HEK293T (cell line): ENCODE measurements at regions not wholly inside any gene's neighbourhood (a gene's known extent, or its start where the extent isn't known, plus 50 kb on each side); places are given as distances from the start of the nearest gene placed in this dataset.
"Not testable (repeated sequence)": the region's sequence is repeated elsewhere in the genome, so short reads cannot be mapped to it uniquely, and the experiment has no call there.

Source experiments
- CTCF ChIA-PET: fragments of 350-600 bp; formaldehyde crosslinking; extraction: SDS; loops from one replicate; lab custom pipeline; 2021; ENCODE audit warnings: antibody characterized with exemption, inconsistent platforms; lab: Yijun Ruan, JAX
- POLR2A ChIA-PET: fragments of 350-600 bp; formaldehyde crosslinking; extraction: SDS; loops from one replicate; lab custom pipeline; 2020; ENCODE audit warnings: antibody characterized with exemption, inconsistent platforms; lab: Yijun Ruan, JAX
- DNase-seq: peaks from one replicate; pipeline ENCODE4 v3.0.0; 2012; ENCODE audit warnings: mixed read lengths; ENCODE audit errors: extremely low spot score
- ARNT ChIP-seq: fragments of 450-650 bp; IDR thresholded peaks from 2 replicates; pipeline ENCODE4 v1.6.1; 2017; ENCODE audit warnings: mild to moderate bottlenecking
- BHLHE40 ChIP-seq: fragments of 450-650 bp; IDR thresholded peaks from 2 replicates; pipeline ENCODE4 v1.6.1; 2016; ENCODE audit warnings: mild to moderate bottlenecking, moderate library complexity, borderline replicate concordance
- CTBP1 ChIP-seq: fragments of 450-650 bp; IDR thresholded peaks from 2 replicates; pipeline ENCODE4 v1.6.1; 2016; ENCODE audit warnings: borderline replicate concordance
- ELF4 ChIP-seq: fragments of 450-650 bp; IDR thresholded peaks from 2 replicates; pipeline ENCODE4 v1.6.1; 2017; ENCODE audit warnings: antibody characterized with exemption
- FOXA1 ChIP-seq: fragments of 450-650 bp; IDR thresholded peaks from 2 replicates; pipeline ENCODE4 v1.6.1; 2016; ENCODE audit warnings: mild to moderate bottlenecking
- FOXK2 ChIP-seq: fragments of 450-650 bp; IDR thresholded peaks from 2 replicates; pipeline ENCODE4 v1.6.1; 2016; ENCODE audit warnings: mild to moderate bottlenecking
- FOXM1 ChIP-seq: fragments of 450-650 bp; IDR thresholded peaks from 2 replicates; pipeline ENCODE4 v1.6.1; 2017; ENCODE audit warnings: mild to moderate bottlenecking, borderline replicate concordance
- HDGF ChIP-seq: fragments of 450-650 bp; IDR thresholded peaks from 2 replicates; pipeline ENCODE4 v1.6.1; 2017; ENCODE audit warnings: antibody characterized with exemption, borderline replicate concordance
- L3MBTL2 ChIP-seq: fragments of 450-650 bp; conservative IDR thresholded peaks from 2 replicates; pipeline ENCODE4 v1.6.1; 2016; ENCODE audit warnings: mild to moderate bottlenecking
- LEF1 ChIP-seq: fragments of 450-650 bp; IDR thresholded peaks from 2 replicates; pipeline ENCODE4 v1.6.1; 2017; ENCODE audit warnings: mild to moderate bottlenecking, borderline replicate concordance
- NFRKB ChIP-seq: fragments of 450-650 bp; IDR thresholded peaks from 2 replicates; pipeline ENCODE4 v1.6.1; 2016; ENCODE audit warnings: mild to moderate bottlenecking, moderate library complexity
- SP1 ChIP-seq: fragments of 450-650 bp; IDR thresholded peaks from 2 replicates; pipeline ENCODE4 v1.6.1; 2017
- SUZ12 ChIP-seq: fragments of 450-650 bp; IDR thresholded peaks from 2 replicates; pipeline ENCODE4 v1.6.1; 2016; ENCODE audit warnings: mild to moderate bottlenecking
- TARDBP ChIP-seq: fragments of 450-650 bp; IDR thresholded peaks from 2 replicates; pipeline ENCODE4 v1.6.1; 2016
- ZNF384 ChIP-seq: fragments of 450-650 bp; IDR thresholded peaks from 2 replicates; pipeline ENCODE4 v1.6.1; 2016
- TF ChIP-seq, protein P1 (sequence below): fragments of 450-650 bp; IDR thresholded peaks from 2 replicates; pipeline ENCODE4 v1.6.1; 2016

DNA sequence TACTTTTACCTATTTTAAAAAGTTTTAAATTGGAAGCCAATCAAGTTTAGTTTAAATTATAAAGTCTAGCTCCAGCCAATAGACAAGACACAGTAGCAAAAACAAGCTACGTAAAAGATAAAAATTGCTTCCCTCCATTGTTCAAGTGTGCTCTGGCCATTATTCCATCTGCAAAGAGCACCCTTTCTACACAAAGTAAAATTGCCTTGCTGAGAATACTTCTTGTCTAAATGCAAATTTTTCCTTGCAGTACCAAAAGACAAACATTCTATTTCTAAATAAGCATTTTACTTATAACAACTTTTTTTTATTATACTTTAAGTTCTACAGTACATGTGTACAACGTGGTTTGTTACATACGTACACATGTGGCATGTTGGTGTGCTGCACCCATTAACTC is 75.9 kb upstream of the ZNF746 start:
- TF ChIP-seq, protein P1, sequence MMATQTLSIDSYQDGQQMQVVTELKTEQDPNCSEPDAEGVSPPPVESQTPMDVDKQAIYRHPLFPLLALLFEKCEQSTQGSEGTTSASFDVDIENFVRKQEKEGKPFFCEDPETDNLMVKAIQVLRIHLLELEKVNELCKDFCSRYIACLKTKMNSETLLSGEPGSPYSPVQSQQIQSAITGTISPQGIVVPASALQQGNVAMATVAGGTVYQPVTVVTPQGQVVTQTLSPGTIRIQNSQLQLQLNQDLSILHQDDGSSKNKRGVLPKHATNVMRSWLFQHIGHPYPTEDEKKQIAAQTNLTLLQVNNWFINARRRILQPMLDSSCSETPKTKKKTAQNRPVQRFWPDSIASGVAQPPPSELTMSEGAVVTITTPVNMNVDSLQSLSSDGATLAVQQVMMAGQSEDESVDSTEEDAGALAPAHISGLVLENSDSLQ, result no peak
- no peak for TF ChIP-seq NFRKB
- TF ChIP-seq LEF1, result no peak
- no peak for TF ChIP-seq L3MBTL2
- no peak for TF ChIP-seq FOXK2
- no peak for TF ChIP-seq CTBP1
- TF ChIP-seq SP1, result no peak
- no peak for TF ChIP-seq ELF4
- TF ChIP-seq FOXA1, result no peak
- TF ChIP-seq BHLHE40, result no peak
- no peak for TF ChIP-seq TARDBP
- TF ChIP-seq ARNT, result no peak
- TF ChIP-seq ZNF384, result no peak
- no peak for TF ChIP-seq FOXM1
- TF ChIP-seq SUZ12, result no peak
- no peak for TF ChIP-seq HDGF
- no peak for DNase-seq
- ChIA-PET POLR2A (no interaction called here), CTCF (no interaction called here)

DNA sequence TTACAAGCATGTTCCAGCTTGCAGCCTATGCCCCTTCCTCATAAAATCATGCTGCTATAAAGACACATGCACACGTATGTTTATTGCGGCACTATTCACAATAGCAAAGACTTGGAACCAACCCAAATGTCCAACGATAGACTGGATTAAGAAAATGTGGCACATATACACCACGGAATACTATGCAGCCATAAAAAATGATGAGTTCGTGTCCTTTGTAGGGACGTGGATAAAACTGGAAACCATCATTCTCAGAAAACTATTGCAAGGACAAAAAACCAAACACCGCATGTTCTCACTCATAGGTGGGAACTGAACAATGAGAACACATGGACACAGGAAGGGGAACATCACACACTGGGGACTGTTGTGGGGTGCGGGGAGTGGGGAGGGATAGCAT is 75.3 kb upstream of the ZNF746 start:
- POLR2A ChIA-PET, DNase-seq, CTCF ChIA-PET: not testable (repeated sequence)

DNA sequence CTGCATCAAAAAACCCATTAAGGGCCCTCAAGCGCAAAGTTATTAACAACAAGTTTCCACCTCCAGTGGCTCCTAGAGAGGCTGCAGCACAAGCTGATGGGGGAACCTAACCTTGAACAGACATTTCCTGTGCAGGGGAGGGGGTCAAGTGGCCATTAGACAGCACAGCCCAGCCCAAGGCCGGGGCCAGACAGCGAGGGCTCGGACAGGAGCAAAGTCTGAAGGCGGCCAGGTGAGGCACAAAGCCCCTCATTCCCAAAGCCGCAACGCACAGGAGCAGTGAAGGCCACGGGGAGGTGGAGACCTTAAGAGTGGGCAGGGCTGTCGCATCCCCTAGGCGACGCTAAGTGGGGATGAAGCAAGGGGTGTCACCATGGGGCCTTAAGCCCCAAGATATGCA is 73.2 kb upstream of the ZNF746 start:
- POLR2A ChIA-PET, result no interaction called here
- TF ChIP-seq SUZ12 (no peak), FOXM1 (no peak), ARNT (no peak), ZNF384 (no peak), ELF4 (no peak), SP1 (no peak), BHLHE40 (no peak), FOXA1 (no peak), LEF1 (no peak), TARDBP (no peak), L3MBTL2 (no peak), NFRKB (no peak), FOXK2 (no peak), HDGF (no peak)
- TF ChIP-seq, protein P1, result no peak
- CTCF ChIA-PET, result no interaction called here
- no peak for DNase-seq

DNA sequence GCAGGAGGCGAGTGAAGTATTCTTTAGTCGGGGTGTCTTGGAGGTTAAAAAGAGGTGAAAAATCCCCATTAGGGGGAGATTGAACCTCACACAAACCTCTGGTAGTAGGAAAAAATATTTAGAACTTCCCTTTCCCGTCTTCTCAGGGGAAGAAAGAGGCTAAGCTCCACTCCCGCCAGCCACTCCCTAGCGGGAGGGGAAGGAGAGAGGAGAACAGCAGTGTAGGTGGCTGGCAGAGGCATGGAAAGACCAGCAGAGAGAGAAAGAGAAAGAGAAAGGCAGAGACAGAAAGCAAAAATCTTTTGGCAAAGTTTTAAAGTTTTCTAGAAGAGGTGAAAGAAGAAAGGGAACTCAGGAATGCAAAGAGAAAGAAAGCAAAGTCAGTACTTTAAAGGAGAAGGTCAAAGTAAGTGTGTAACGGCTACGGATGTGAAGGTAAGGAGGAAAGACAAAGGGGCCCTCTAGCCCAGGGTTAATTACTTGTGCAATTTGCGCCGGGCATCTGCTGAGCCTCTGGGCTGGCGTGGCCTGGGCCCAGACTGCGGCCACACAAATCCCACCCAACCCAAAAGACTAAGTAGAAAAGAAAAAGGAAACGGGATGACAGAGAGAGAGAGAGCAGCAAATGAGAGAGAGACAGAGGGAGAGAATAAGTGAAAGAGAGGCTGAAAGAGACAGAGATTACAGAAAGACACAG is 72.3 kb upstream of the ZNF746 start:
- ChIA-PET POLR2A (no interaction called here), CTCF (no interaction called here)
- DNase-seq, result no peak
- no peak for TF ChIP-seq NFRKB
- TF ChIP-seq ELF4, result no peak
- TF ChIP-seq ZNF384, result no peak
- TF ChIP-seq TARDBP, result no peak
- TF ChIP-seq FOXM1, result no peak
- TF ChIP-seq SP1, result no peak
- TF ChIP-seq FOXK2, result no peak
- TF ChIP-seq ARNT, result no peak

DNA sequence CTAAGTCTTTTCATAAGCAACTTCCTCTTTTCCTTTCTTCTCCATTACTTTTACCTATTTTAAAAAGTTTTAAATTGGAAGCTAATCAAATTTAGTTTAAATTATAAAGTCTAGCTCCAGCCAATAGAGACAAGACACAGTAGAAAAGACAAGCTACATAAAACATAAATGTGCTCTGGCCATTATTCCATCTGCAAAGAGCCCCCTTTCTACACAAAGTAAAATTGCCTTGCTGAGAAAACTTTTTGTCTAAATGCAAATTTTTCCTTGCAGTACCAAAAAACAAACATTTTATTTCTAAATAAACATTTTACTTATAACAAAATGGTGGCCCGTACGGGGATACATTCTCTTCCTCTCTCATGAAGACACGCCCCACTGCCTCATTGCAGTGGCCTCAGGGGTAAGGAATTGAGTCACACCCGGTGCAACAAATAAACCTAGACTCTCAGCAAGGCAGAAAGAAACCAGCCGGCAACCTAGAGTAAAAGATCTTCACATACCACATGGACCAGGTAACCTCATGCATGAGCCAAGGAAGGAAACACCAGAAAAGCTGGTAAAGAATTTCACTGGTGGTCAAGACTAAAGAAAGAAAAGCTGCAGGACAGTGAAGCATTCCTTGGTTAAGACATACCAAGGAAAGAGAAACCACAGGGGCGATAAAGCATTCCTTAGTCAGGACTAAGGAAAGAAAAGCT is 71.6 kb upstream of the ZNF746 start:
- ChIA-PET POLR2A (no interaction called here), CTCF (no interaction called here)
- TF ChIP-seq SP1, result no peak
- TF ChIP-seq ELF4, result no peak
- TF ChIP-seq LEF1, result no peak
- TF ChIP-seq L3MBTL2, result no peak
- TF ChIP-seq ZNF384, result no peak
- TF ChIP-seq HDGF, result no peak
- TF ChIP-seq, protein P1, result no peak
- TF ChIP-seq FOXM1, result no peak
- TF ChIP-seq CTBP1, result no peak
- no peak for TF ChIP-seq FOXA1
- no peak for TF ChIP-seq TARDBP
- TF ChIP-seq ARNT, result no peak
- no peak for DNase-seq

DNA sequence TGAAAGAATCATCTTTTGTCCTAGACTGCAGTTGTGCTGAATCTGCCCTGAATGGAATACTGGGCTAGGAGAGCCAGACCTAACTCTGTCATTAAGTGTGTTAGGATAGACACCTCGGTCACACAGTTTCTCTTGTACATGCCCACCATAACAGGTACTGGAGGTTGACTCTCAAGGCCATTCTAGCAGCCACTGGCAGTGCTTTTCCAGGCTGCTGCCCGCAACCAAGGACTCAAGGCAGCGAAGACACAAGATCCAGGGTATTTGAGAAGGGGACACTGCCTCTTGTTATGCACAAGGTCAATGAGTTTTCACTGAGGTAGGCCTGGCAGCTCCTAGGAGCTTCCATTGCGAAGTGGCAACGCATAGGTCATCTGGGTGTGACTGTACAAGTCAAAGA is 70.6 kb upstream of the ZNF746 start:
- TF ChIP-seq, protein P1, result no peak
- TF ChIP-seq NFRKB (no peak), SUZ12 (no peak), ELF4 (no peak), BHLHE40 (no peak), HDGF (no peak), SP1 (no peak), ARNT (no peak), ZNF384 (no peak), L3MBTL2 (no peak), FOXK2 (no peak)

More for the DNA sequence above, 70.6 kb upstream of the ZNF746 start:
- CTCF ChIA-PET, result no interaction called here
- no peak for DNase-seq
- POLR2A ChIA-PET, result no interaction called here
